Left cardiac atrium (tissue), 4 donors: ENCODE measurements at regions not wholly inside any gene's neighbourhood (a gene's known extent, or its start where the extent isn't known, plus 50 kb on each side); places are given as distances from the start of the nearest gene placed in this dataset.
"Not testable (repeated sequence)": the region's sequence is repeated elsewhere in the genome, so short reads cannot be mapped to it uniquely, and the experiment has no call there.

Experiments used
- ATAC-seq, 2 donors: fragments of 200-7000 bp; cut with Tn5 transposase; one replicate each; pipeline ENCODE4 v1.9.1; 2020; ENCODE audit warnings: mild to moderate bottlenecking in 2 of 2, moderate library complexity in 2 of 2
- DNase-seq: peaks from one replicate; pipeline ENCODE4 v3.0.0-alpha.2; 2020
- intact Hi-C, 2 donors: fragments of 100-400 bp; cut with DNase I; formaldehyde crosslinking; loops; one replicate each; pipeline versions ENCODE4 v1.14.1 to v1.15.1; 2022 to 2023
- donor health status: DM: no; HTN: yes; CAD: no.
- donor health status: DM: no; HTN: yes; CAD: no; lungs with severe emphysema.
- donor health status: DM: yes; HTN: yes; CAD: no.
- donor health status: Dilated cardiomyopathy.

DNA sequence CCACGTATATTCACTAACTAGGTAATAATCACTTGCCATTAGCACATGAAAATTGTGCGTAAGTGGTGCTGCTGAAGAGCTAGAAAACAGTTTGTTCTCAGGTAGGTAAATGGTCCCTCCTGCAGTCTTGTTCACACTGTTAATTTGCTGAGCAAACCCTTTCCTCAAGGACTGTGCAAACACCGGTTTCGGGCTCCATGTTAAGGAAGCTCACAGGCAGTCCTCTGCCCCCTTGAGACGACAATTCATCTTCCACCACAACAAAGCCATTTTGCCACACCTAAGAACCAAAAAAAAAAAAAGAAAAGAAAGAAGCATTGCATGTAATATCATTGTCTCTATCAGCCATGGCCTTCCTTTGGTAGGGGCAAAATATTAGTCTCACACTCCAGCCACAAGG lies 193.9 kb downstream of the BCL11A start:
- ATAC-seq (no peak), DNase-seq (no peak)
- intact Hi-C loops: no loop called here

DNA sequence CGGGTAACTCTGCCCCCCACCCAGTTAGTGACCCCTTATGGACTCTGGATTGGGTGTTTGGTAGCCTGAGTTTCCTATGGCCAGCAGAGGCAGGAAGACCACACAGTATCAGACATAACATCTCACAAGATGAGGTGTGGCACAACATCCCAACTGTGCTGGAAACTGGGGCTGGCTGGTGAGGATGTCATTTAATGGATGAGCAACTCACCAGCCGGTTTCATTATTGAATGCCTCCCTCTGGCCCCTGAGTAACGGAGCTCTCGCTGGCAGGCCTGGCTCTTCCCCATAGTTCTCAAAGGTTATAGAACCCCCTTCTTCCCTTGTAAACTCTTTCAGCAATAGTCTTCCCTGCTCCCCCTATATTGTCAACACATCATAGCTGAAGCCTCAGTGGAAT lies 195.0 kb downstream of the BCL11A start:
- ATAC-seq (no peak), DNase-seq (no peak)
- intact Hi-C loops: no loop called here

DNA sequence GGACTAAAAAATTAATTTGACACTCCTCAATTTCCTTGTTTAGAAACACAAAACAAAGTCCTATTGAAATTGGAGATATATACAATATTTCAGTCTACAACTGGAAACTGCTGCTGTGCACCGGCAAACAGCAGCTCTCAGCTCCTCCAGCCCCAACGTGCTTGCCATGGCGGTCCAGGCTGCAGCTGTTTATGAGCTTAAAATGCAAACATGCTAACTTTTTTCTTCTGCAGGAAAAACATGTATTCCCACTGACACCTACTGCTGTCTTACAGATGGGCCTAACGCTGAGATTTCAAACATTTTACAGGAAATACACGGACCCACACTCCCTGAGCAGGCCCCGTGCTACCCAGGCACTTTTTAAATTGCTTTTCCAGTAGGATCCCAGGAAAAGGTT lies 195.5 kb downstream of the BCL11A start:
- intact Hi-C loops: no loop called here
- ATAC-seq (no peak), DNase-seq (no peak)

DNA sequence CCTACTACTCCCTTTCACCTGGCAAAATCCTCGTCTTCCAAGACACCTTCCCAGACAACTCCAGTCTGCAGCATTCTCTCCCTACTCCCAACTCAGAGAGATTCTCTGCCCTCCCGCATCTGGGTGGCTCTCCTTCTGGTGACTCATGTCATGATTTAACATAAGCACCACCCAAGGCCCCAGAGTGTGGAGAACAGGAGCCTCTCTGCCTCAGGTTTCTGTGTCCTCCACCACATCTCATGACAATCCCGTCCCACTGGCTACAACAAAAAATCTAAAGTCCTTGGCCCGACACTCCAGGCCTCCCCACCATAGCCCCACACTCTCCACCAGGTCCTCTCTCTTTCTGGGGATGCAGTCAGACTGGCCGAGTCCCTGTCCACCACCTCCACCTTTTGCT lies 197.1 kb downstream of the BCL11A start:
- DNase-seq (no peak), ATAC-seq (no peak)
- intact Hi-C loops: no loop called here

DNA sequence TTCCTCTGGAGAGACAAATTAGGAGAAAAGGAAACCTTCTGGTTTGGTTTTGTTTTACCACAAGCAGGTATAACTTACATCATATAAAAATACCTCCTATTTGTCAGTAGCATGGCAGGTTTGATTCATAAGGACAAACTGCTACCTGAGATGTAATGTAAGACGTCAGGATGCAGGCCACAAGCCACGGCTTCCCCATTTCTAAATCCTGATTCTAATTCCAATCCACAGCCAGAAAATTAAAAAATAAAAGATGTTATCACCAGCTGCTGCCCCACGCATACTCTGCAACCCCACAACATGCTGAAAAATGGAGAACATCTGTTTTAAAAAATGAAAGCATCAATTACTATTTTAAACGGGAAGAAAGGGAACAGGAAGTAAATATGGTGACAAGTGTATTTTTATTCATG lies 197.6 kb downstream of the BCL11A start:
- intact Hi-C loops: no loop called here
- DNase-seq (no peak), ATAC-seq (no peak)

DNA sequence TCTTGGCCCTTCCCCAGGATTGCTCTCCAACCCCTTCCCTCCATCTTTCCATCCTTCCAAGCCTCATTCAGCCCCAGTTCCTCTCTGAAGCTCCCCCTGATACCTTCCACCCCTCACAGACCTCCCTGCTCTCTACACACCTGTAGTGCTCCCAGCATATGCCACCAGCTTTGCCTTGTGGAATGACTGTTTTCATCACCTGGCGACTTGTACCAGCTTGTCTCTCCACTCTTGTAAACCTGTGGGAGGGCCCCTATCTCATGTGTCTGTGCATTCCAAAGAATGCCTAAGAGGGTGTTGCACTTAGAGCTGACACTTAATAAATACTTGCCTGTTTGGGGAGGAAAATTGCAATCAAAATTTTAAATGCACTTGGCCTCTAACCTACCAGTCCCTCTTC lies 198.7 kb downstream of the BCL11A start:
- intact Hi-C loops: no loop called here
- no peak for ATAC-seq
- DNase-seq: no peak

DNA sequence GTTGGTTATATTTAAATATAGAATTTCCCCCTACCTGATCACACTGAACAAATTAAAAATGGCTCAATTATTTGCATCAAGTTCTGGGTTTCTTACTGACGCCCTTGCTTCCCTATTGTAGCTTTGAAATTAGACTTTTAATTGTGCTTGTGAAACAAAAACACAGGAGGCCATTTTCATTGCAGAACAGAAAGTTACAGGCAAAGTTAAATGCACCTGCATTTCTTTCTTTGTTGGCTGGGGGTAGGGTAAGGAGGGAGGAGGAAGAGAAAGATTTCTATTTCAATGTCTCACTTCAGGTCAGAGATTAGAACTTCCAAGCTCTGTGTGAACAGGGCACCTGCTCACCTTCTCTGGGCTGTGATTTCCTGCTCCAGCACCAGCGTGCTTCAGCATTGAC lies 199.6 kb downstream of the BCL11A start:
- DNase-seq (no peak), ATAC-seq (no peak)
- intact Hi-C loops: no loop called here

DNA sequence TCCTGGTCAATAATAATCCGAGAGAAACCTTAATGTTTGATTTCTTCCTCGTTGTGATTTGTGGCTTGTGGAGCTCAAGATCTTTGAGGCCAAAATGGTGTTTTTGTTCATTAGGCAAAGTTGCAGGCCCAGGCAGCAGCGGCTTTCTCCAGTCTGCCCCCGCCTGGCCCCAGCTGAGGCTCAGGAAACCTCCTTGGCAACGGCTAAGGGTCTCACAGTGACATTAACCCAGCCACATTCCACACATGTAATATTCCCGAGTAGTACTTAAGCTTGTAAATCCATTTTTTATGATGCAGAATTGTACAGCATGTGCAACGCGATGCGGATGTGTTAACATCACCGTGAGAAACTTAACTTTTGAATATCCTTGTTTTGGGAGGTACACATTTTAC lies 200.1 kb downstream of the BCL11A start:
- intact Hi-C loops: no loop called here

DNA sequence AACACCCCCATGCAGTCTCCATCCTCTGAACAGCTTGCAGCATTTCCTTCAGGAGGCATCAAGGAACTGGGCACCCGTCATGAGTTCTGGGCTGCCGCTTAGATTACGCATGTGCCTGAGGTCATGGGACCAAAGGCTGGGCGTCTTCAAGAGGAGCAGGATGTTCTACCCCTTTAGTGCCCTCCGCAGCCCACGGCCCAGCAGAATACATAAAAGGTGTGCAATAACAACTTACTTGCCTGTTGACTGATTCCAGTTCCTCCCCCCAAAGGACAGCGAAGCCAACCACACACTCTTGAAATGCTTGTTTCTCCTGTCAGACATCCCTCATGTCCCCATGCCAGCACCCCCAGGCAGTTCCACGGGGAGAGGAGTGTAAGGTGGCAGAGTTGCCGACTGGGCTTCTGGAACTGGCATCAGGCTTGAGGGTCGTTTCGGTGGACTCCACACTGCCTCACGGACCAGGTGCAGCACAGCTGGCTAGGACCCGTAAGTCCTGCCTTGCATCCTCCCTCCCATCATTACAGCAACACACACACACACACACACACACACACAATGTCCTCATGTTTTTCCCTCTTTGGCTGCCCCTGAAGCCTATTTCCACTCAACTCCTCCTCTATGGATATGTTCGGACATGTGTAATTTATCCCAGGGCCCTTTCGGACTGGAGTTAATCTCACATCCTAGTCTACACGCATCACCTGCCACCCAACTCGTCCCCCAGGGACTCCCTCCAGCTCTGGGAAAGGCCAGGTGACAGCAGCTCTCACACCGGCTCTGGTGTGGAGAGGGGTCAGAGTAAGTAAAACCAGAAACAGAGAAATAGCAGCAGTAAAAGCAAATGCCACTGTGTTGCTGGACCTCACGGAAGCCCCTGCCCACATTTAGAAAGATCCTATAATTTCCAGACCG lies 200.7 kb downstream of the BCL11A start:
- no peak for DNase-seq
- no peak for ATAC-seq
- intact Hi-C loops: no loop called here

More for the DNA sequence above, 200.1 kb downstream of the BCL11A start:
- ATAC-seq (no peak), DNase-seq (no peak)

DNA sequence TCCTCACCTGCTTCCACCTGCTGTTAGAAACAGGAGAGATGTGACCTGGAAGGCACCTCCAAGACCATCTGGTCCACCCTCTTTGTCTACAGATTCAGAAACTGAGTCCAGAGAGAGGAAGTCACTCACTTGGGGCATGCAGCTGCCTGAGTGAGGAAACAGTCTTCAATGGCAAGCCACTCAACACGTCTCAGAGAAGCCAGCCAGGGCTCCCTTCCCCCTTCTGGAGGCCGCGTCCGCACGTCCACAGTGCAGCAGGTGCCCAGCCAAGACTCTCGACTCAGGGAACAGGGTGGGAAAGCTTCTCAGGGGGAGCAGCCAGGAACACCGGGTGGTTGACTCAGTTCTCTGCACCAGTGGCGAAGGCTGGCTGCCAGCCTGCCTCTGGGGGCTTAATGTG lies 201.7 kb downstream of the BCL11A start:
- no peak for DNase-seq
- ATAC-seq: no peak
- intact Hi-C loops: no loop called here

DNA sequence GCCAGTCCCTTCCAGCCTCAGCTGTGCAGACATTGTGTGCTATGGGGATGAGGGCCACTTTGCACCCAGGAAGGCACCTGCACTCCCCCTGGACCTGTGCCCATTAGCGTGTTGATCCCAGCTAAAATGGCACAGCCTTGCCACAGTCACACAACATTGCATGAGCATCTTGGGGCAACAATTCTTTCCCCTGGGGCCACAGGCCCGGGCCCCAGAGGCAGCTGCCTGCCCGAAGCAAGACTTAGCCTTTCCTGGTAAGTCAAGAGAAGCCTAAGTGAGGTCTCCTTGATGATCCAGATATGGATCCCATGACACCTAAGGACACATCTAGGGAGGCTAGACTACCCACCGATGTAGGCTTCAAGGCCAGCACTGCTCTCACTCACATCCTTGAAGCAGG lies 202.1 kb downstream of the BCL11A start:
- no peak for DNase-seq
- intact Hi-C loops: no loop called here
- no peak for ATAC-seq

DNA sequence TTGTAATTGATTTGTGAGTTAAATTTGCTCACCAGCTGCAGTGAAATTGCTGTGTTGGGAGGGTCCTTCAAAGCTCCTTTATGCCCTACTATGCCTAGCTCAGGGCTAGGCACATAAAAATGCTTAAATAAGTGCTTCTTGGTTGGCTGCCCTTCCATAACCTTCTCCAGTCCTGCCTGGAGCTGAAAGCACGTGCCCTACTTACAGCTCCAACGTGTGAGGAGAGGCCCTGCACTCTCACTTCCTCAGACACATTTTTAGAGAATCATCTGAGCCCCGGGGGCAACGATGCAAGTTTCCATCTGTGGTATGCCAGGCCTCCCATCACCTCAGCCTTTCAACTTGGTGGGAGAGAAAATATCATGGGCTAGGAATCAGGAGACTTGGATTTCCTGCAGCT lies 202.7 kb downstream of the BCL11A start:
- intact Hi-C loops: no loop called here
- DNase-seq: no peak
- no peak for ATAC-seq

DNA sequence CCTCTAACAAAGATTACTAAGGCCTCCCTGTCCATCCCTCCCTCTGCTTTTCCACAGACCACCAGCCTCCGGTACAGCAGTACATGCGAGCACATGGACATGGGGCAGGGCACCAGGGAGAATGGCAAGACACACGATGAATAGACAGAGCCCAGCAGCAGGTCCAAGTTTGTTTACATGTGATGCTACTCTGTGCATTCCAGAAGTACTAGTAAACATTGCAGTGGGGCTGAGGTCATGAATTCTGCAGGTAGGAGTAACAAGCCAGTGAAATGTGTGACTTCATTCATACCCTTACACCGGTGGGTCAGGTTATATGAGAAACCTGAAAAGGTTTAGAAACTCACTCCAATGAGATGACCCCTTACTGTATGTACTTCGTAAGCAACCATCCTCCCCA lies 205.7 kb downstream of the BCL11A start:
- intact Hi-C loops: no loop called here
- ATAC-seq: no peak
- DNase-seq: no peak

DNA sequence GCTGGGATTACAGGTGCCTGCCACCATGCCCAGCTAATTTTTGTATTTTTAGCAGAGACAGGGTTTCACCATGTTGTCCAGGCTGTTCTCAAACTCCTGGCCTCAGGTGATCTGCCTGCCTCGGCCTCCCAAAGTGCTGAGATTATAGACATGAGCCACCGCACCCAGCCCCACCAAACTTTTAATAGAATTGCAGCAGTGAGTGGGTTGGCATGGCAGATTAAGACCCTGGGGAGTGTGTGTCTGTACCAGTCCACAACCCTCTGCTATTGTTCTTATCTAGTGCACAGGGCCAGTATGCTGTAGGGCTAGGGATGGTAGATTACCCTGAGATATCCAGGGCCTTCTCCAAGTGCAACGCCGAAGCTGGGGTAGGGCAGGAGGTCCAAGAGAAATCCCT lies 211.0 kb downstream of the BCL11A start:
- intact Hi-C loops, ATAC-seq: not testable (repeated sequence)

DNA sequence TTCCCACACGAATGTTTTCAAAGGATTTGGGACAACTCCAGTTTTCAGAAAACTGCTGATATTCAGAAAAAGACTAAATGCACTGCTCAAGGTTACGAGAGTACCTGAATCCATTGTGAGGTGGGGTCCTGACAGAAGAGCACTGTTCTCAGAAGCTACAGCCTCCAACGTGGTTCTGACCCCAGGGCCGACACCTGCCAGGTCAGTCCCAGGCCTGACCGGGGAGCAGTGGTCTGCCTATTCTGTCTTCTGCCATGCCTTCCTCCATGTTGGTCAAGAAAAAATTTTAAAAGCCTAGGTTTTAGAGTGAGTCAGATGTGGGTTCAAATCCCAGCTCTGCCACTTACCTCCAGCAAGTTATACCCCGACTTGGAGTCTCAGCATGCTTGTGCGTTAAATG lies 212.3 kb downstream of the BCL11A start:
- intact Hi-C loops: no loop called here
- no peak for DNase-seq
- ATAC-seq: no peak

More for the DNA sequence above, 211.0 kb downstream of the BCL11A start:
- DNase-seq: not testable (repeated sequence)

DNA sequence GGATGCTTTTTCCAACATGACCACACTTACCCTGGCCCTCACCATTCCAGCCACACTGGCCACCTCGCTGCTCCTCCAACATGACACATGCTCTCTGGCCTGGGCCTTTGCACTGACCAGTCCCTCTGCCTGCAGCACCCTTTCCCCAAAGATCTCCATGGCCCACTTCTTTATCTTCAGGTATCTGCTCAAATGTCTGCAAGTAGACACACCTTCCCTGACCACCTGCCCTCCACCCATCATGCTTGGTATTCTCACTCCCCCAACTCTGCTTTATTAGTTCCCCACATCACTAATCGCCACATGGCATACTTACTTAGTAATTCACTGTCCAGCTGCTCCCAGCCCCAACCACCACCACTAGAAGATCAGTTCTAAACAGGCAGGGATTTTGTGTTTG lies 214.2 kb downstream of the BCL11A start:
- DNase-seq (no peak), ATAC-seq (no peak)
- intact Hi-C loops: loop anchor here in 1 of 2 donors (10.0 kb wide), 1 partner anchor 216 kb away; the partner anchor contains the start of gene BCL11A

DNA sequence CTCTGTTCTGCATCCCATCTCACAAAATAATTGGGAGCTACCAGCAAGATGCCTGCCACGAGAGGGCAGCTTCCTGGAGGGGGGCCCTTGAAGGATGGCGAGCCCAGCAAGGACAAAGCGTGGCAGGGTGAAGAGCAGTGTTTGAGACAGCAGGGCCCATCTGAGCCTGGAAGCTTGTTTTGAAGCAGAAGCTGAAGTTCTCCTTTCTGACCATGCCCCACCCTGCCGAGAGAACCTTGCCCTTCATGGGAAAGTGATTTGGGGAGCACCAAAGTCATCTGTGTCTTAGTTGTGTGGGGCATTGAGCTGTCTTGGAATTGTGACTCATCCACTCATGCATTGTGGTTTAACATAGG lies 216.3 kb downstream of the BCL11A start:
- intact Hi-C loops: loop anchor here in 1 of 2 donors (10.0 kb wide), 1 partner anchor 218 kb away; the partner anchor contains the start of gene BCL11A
- no peak for DNase-seq
- ATAC-seq: peak; percentile 27 to 48

DNA sequence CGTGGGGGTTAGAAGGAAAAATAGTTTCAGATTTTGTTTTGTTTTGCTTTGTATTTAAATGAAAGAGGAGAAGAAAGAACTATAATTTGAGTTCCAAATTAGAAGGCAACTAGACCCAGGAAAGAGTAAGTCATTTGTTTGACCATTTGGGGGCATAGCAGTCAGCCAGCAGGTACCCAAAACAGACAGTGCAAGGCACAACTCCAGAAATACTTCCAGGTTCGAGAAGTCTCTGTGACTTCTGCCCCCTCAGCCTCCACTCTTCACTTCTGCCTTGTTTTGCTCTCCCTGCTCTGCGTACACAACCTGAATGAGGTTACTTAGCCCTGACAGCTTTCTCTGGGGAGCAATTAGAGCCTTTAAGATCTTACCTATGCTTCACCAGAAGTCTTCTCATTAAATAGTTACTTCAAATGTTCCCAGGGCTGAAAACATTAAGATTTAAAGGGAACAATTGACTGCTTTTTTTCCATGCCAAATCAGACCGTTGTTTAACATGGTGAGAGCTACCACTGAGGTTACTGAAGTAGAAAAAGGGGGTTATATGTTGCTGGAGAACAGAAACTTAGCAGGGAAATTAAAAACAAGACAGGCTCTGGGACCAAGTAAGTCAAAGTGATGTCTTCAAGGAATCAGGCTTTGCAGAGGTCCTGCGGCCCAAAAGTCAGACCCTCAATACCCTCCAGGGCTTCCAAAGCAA lies 216.9 kb downstream of the BCL11A start:
- DNase-seq (no peak), ATAC-seq (no peak)
- intact Hi-C loops: loop anchor here in 1 of 2 donors (10.0 kb wide), 1 partner anchor 218 kb away; the partner anchor contains the start of gene BCL11A

DNA sequence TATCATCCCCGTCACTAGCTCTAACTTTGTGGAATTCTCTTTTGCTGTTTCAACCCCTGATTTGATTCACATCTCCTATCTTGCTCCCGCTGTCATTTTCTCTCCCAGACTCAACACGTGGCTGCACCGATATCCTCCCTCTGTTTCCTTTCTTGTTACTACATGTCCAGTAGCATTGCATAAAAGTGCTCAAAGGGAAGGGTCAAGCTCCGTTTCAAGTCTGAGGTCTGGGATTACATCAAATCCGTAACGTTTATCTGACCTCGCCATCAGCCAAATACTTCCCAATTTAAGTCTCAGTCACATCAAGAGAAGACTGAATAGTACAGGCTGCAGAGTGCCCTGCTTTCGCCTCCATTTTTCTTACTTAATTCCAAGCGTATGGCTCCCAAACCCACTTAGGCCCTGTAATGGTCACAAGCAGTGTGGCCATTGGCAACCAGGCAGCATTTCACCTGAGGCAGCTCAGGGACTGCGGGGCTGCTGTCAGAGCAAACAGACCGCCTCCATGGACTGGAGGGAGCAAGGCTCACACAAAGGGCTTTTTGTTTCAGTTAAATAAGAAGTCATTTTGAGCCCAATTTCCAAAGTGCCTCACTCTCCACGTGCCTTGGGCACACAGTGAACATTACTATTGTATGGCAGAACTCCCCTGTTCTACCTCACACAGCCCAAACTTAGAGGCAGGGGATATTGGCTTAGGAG lies 217.8 kb downstream of the BCL11A start:
- ATAC-seq (no peak), DNase-seq (no peak)
- intact Hi-C loops: loop anchor here in 1 of 2 donors (10.0 kb wide), 1 partner anchor 219 kb away; the partner anchor contains the start of gene BCL11A

DNA sequence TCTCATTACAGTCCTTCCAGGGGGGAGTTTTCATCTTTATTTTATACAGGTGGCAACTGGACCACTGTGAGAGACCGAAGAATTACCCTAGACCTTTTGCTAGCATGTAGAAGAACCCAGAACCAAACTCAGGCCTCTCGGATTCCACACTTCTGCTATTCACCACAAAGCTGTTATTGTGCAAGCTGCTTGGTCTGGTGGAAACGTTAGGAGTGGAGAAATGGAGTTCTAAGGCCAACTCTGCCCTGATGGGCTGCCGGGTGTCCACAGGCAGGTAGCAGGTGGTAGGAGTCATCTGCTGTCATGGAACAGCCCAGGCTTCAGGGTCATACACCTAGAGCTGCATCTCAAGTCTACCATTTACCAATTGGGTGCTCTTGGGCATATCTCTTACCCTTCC lies 218.8 kb downstream of the BCL11A start:
- intact Hi-C loops: loop anchor here in 1 of 2 donors (10.0 kb wide), 1 partner anchor 220 kb away; the partner anchor contains the start of gene BCL11A
- no peak for DNase-seq
- no peak for ATAC-seq
